Thyroid gland (tissue), 4 donors: ENCODE measurements at regions not wholly inside any gene's neighbourhood (a gene's known extent, or its start where the extent isn't known, plus 50 kb on each side); places are given as distances from the start of the nearest gene placed in this dataset.

Source experiments
- DNase-seq, 2 donors: peaks; one replicate each; pipeline ENCODE4 v3.0.0-alpha.2; 2019
- H3K27ac ChIP-seq, 3 donors: fragments of 200-600 bp; sonication (generic); 1 replicate in 2 of 3; 2 replicates in 1 of 3; pipeline ENCODE4 v1.5.1; 2016 to 2019; ENCODE audit warnings: mild to moderate bottlenecking in 1 of 3, moderate library complexity in 1 of 3
- H3K27me3 ChIP-seq: fragments of 200-600 bp; sonication (generic); one replicate; pipeline ENCODE4 v1.5.1; 2019
- H3K36me3 ChIP-seq, 2 donors: fragments of 200-600 bp; sonication (generic); one replicate each; pipeline ENCODE4 v1.5.1; 2016 to 2019
- H3K4me1 ChIP-seq, 2 donors: fragments of 200-600 bp; sonication (generic); one replicate each; pipeline ENCODE4 v1.5.1; 2017 to 2019
- H3K4me3 ChIP-seq, 3 donors: fragments of 200-600 bp; sonication (generic); replicated peaks in 1 of 3; 1 replicate in 2 of 3; 2 replicates in 1 of 3; pipeline ENCODE4 v1.5.1; 2016; ENCODE audit warnings: mild to moderate bottlenecking in 1 of 3
- H3K9me3 ChIP-seq: fragments of 200-600 bp; sonication (generic); one replicate; pipeline ENCODE4 v1.5.1; 2017
- POLR2A ChIP-seq, 2 donors: fragments of 450-650 bp; IDR thresholded peaks; one replicate each; pipeline ENCODE4 v1.6.1; 2017; ENCODE audit warnings: antibody characterized with exemption in 2 of 2, mild to moderate bottlenecking in 2 of 2, moderate library complexity in 1 of 2
- WGBS, 2 donors: methylation state at CpG; one replicate each; pipeline ENCODE4 v1.1.5; 2017; 5-methylcytosine and 5-hydroxymethylcytosine counted together
- intact Hi-C: fragments of 100-400 bp; cut with DNase I; formaldehyde crosslinking; loops from one replicate; pipeline ENCODE4 v1.15.1; 2023
- TF ChIP-seq, protein P1 (sequence below), 6 experiments: fragments of 200-600 bp in 3 of 6; fragments of 450-650 bp in 3 of 6; sonication (generic) in 3 of 6; IDR thresholded peaks; one replicate each; pipeline ENCODE4 v1.5.1; 2016 to 2019; ENCODE audit warnings: antibody characterized with exemption in 6 of 6, mild to moderate bottlenecking in 2 of 6, inconsistent platforms in 1 of 6, moderate library complexity in 1 of 6

DNA sequence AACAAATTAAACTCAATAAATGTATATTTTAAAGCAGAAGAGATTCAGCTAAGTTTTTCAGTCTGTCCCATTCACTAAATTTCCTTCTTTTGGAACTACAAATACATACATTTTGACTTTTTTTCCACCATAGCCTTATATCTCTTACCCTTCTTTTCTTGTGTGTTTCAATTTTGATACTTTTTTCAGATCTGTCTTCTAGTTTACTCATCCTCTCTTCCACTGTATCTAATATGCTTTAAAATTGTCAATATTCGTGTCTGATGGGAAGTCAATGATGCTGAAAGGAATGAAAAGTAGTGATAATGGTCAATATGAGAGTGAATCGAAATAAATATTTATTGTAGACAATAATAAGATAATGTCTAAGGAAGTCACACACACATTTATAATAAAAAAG, 332.3 kb upstream of the KIRREL3 start:
- Histone ChIP-seq H3K9me3 (no peaks in the 10 kb centered on the region), H3K36me3 (no peaks in the 10 kb centered on the region), H3K27me3 (no peaks in the 10 kb centered on the region), H3K27ac (no peak overlapping the region), H3K4me3 (no peak overlapping the region), H3K4me1 (no peaks in the 10 kb centered on the region)
- WGBS, 2 donors, result 81 to 84% methylated on average over 2 of the region's 2 CpGs
- DNase-seq, result no peak
- intact Hi-C loops, result no loop called here
- no peak for TF ChIP-seq POLR2A (IDR thresholded peaks at IDR 0.05)
- TF ChIP-seq, protein P1, sequence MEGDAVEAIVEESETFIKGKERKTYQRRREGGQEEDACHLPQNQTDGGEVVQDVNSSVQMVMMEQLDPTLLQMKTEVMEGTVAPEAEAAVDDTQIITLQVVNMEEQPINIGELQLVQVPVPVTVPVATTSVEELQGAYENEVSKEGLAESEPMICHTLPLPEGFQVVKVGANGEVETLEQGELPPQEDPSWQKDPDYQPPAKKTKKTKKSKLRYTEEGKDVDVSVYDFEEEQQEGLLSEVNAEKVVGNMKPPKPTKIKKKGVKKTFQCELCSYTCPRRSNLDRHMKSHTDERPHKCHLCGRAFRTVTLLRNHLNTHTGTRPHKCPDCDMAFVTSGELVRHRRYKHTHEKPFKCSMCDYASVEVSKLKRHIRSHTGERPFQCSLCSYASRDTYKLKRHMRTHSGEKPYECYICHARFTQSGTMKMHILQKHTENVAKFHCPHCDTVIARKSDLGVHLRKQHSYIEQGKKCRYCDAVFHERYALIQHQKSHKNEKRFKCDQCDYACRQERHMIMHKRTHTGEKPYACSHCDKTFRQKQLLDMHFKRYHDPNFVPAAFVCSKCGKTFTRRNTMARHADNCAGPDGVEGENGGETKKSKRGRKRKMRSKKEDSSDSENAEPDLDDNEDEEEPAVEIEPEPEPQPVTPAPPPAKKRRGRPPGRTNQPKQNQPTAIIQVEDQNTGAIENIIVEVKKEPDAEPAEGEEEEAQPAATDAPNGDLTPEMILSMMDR (IDR thresholded peaks at IDR 0.05), result no peak

DNA sequence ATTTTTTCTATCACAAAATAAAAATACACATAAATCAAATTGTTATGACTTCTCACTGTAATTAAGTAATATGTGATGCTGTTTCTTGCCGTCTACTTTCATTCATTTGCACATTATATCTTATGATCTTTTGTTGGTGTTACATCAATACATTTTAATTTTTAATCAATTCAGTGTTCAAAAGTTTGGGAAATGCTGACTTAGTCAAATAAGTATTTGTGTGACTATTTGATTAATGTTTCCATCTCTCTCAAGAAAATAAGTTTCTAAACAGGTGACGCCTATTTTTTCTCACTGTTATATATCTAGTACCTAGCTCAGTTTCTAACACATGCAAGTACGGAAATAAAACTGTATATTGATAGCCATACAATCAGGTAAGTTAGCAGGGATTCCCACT, 329.5 kb upstream of the KIRREL3 start:
- TF ChIP-seq POLR2A (IDR thresholded peaks at IDR 0.05), result no peak
- TF ChIP-seq, protein P1 (IDR thresholded peaks at IDR 0.05), result no peak

DNA sequence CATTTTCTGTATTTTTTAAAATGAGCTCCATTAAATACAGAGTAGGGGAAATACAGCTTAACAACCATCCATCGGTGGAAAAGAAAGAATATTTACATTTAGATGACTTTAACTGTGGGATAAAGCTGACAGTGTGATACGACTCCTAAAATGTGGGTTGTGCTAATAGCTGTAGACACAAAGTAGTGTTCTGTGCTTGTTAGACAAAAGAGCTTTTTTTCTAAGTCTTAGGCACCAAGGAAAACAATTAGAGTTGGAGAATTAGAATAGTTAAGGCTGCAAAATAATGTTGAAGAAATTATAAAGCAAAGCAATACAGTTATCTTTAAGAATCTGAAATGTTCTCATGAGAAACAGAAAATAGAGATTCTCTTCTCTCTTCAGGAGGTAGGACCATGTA, 307.7 kb upstream of the KIRREL3 start:
- 77 to 80% methylated on average over 2 of the region's 2 CpGs for WGBS, 2 donors
- no peaks in the 10 kb centered on the region for H3K4me1 ChIP-seq
- intact Hi-C loops, result no loop called here
- TF ChIP-seq POLR2A (IDR thresholded peaks at IDR 0.05), result no peak
- TF ChIP-seq, protein P1 (IDR thresholded peaks at IDR 0.05), result no peak
- H3K9me3 ChIP-seq, result no peaks in the 10 kb centered on the region
- no peaks in the 10 kb centered on the region for H3K27me3 ChIP-seq
- H3K27ac ChIP-seq, result no peak overlapping the region
- no peak overlapping the region for H3K4me3 ChIP-seq
- DNase-seq, result no peak
- no peaks in the 10 kb centered on the region for H3K36me3 ChIP-seq

More for the DNA sequence above, 329.5 kb upstream of the KIRREL3 start:
- WGBS, 2 donors, result 60 to 61% methylated on average over 3 of the region's 3 CpGs
- Histone ChIP-seq H3K36me3 (no peaks in the 10 kb centered on the region), H3K27ac (no peak overlapping the region), H3K9me3 (no peaks in the 10 kb centered on the region), H3K27me3 (no peaks in the 10 kb centered on the region), H3K4me3 (no peak overlapping the region), H3K4me1 (no peaks in the 10 kb centered on the region)
- no peak for DNase-seq
- intact Hi-C loops, result no loop called here

DNA sequence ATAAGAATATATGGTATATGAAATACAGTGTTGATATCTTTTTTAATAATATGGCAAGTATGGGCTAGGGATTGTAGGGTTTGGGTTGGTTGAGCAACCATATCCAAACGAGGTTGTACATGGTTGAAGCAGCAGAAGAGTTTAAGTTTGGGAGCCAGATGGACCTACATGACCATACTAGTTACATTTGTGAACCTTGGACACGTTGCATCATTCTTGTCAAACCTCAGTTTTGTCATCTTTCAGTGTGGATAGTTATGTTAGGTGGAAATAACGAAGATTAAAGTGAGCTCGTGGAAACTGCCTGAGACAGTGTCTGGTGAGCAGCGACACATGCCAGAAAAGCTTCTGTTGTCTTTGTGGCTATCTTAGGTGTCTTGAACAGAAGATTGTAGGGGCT, 307.1 kb upstream of the KIRREL3 start:
- 66 to 74% methylated on average over 5 of the region's 5 CpGs for WGBS, 2 donors
- TF ChIP-seq, protein P1 (IDR thresholded peaks at IDR 0.05), result no peak
- no peak for TF ChIP-seq POLR2A (IDR thresholded peaks at IDR 0.05)
- DNase-seq, result no peak
- no peak overlapping the region for H3K27ac ChIP-seq
- no peak overlapping the region for H3K4me3 ChIP-seq
- intact Hi-C loops, result no loop called here
- no peaks in the 10 kb centered on the region for H3K36me3 ChIP-seq
- H3K9me3 ChIP-seq, result no peaks in the 10 kb centered on the region
- H3K27me3 ChIP-seq, result no peaks in the 10 kb centered on the region
- H3K4me1 ChIP-seq, result no peaks in the 10 kb centered on the region

GRCh38 chr11:127304634-127305033, 304.1 kb upstream of the KIRREL3 start:
- H3K4me1 ChIP-seq, result no peaks in the 10 kb centered on the region
- WGBS, 2 donors, result 84 to 90% methylated on average over 3 of the region's 3 CpGs

More at GRCh38 chr11:127304634-127305033, 304.1 kb upstream of the KIRREL3 start:
- H3K27me3 ChIP-seq, result no peaks in the 10 kb centered on the region
- no peak for TF ChIP-seq POLR2A (IDR thresholded peaks at IDR 0.05)
- TF ChIP-seq, protein P1 (IDR thresholded peaks at IDR 0.05), result no peak
- H3K27ac ChIP-seq, result no peak overlapping the region
- H3K9me3 ChIP-seq, result no peaks in the 10 kb centered on the region
- H3K4me3 ChIP-seq, result no peak overlapping the region
- intact Hi-C loops, result no loop called here
- H3K36me3 ChIP-seq, result no peaks in the 10 kb centered on the region
- DNase-seq, result no peak
